GM21390 (cell line): ENCODE measurements at regions not wholly inside any gene's neighbourhood (a gene's known extent, or its start where the extent isn't known, plus 50 kb on each side); places are given as distances from the start of the nearest gene placed in this dataset.

Source experiments
- ATAC-seq: cut with Tn5 transposase; IDR thresholded peaks from one replicate; pipeline ENCODE4 v1.9.1; 2021; ENCODE audit not compliant: unreplicated experiment

- ATAC-seq: peak; percentile 76
Observed at GRCh38 chr12:107490010-107490409, 195.6 kb upstream of the PWP1 start.

GRCh38 chr12:107491856-107492255, 193.7 kb upstream of the PWP1 start:
- ATAC-seq: no peak

- no peak for ATAC-seq
Observed at GRCh38 chr12:107492393-107493134, 193.0 kb upstream of the PWP1 start.

- no peak for ATAC-seq
Observed at GRCh38 chr12:107493135-107493494, 192.5 kb upstream of the PWP1 start.

GRCh38 chr12:107493666-107494065, 191.9 kb upstream of the PWP1 start:
- ATAC-seq: no peak

- no peak for ATAC-seq
Observed at GRCh38 chr12:107494331-107494730, 191.3 kb upstream of the PWP1 start.

- no peak for ATAC-seq
Observed at GRCh38 chr12:107495604-107496003, 190.0 kb upstream of the PWP1 start.

- ATAC-seq: no peak
Observed at GRCh38 chr12:107497231-107497630, 188.4 kb upstream of the PWP1 start.

GRCh38 chr12:107500307-107500706, 185.3 kb upstream of the PWP1 start:
- no peak for ATAC-seq

GRCh38 chr12:107501681-107502080, 183.9 kb upstream of the PWP1 start:
- ATAC-seq: no peak

- no peak for ATAC-seq
Observed at GRCh38 chr12:107503129-107503855, 182.3 kb upstream of the PWP1 start.

GRCh38 chr12:107503887-107504885, 181.4 kb upstream of the PWP1 start:
- ATAC-seq: no peak

- no peak for ATAC-seq
Observed at GRCh38 chr12:107509421-107509820, 176.2 kb upstream of the PWP1 start.

GRCh38 chr12:107510211-107510610, 175.4 kb upstream of the PWP1 start:
- no peak for ATAC-seq

- ATAC-seq: no peak
Observed at GRCh38 chr12:107511292-107511691, 174.3 kb upstream of the PWP1 start.

GRCh38 chr12:107512391-107512790, 173.2 kb upstream of the PWP1 start:
- ATAC-seq: no peak

- no peak for ATAC-seq
Observed at GRCh38 chr12:107513184-107513583, 172.4 kb upstream of the PWP1 start.

- ATAC-seq: no peak
Observed at GRCh38 chr12:107513636-107514400, 171.8 kb upstream of the PWP1 start.

- no peak for ATAC-seq
Observed at GRCh38 chr12:107514887-107515445, 170.6 kb upstream of the PWP1 start.

GRCh38 chr12:107515446-107515958, 170.1 kb upstream of the PWP1 start:
- ATAC-seq: no peak
